Stimulated activated CD4-positive, alpha-beta T cell treated with anti-CD3 and anti-CD28 coated beads, Interleukin-4, amount 100 ng/mL, for 4 hours (primary cell): ENCODE measurements at regions not wholly inside any gene's neighbourhood (a gene's known extent, or its start where the extent isn't known, plus 50 kb on each side); places are given as distances from the start of the nearest gene placed in this dataset.
A peak's percentile ranks its signal among the peaks of the same experiment; 100 is the strongest.

Source experiments
- DNase-seq, 2 experiments: peaks; one replicate each; pipeline ENCODE4 v3.0.0-alpha.2; 2020

DNA sequence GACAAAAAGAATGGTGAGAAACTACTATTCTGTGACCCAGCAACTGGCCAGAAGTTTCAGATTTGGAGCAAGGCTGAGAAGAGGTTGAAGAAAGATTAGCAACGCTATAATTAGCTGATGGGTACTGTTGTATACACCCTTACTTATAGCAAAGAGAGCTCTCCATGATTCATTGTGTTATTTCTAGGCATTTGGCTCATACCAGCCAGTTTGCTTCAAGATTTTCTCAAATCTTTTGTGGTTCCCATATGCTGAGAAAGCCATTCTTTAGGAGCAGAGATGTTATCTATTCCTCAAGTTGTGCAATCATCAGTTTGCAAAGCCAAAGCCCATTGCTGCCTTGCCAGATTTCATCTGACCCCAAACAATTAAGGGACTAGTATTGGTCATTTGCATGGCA lies 179.4 kb downstream of the ETS1 start:
- DNase-seq: no peak

GRCh38 chr11:128405714-128406662 lies 181.4 kb downstream of the ETS1 start:
- DNase-seq: no peak

DNA sequence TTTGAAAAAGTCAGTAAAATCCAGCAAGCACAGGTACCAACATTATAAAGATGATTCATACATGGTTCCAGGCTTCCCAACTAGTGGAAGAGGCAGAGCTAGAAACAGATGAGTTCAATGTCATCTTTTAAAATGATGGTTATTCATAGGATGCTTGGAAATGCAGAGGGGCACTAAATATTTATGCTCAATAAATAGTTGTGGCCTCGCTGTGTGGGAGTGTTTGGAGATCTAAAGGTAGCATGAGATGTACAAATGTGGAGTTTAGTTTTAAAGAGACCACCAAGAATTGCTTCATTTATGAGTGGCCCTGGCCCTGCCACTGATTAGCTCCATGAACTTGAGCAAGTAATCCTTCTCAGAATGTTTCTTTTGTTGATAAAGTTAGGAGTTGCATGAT lies 182.2 kb downstream of the ETS1 start:
- no peak for DNase-seq

DNA sequence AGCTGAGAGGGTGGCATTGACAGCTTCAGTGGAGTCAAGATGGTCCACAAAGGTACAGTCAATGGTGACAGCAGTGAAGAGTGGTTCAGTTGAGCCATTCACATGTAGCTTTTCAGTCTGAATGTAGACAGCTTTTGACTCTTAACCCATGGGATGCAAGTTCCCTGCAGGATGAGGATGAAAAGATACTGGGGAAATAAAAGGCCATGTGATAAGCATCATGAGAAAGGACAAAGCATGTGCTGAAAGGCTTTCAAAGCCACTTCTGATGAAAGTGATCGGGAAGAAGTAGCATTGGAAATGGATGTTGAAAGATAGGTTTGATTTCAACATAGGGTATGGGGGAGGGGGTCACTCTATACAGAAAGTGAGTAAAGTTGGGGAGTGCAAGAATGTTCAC lies 182.9 kb downstream of the ETS1 start:
- no peak for DNase-seq

GRCh38 chr11:128400382-128401203 lies 186.8 kb downstream of the ETS1 start:
- no peak for DNase-seq

DNA sequence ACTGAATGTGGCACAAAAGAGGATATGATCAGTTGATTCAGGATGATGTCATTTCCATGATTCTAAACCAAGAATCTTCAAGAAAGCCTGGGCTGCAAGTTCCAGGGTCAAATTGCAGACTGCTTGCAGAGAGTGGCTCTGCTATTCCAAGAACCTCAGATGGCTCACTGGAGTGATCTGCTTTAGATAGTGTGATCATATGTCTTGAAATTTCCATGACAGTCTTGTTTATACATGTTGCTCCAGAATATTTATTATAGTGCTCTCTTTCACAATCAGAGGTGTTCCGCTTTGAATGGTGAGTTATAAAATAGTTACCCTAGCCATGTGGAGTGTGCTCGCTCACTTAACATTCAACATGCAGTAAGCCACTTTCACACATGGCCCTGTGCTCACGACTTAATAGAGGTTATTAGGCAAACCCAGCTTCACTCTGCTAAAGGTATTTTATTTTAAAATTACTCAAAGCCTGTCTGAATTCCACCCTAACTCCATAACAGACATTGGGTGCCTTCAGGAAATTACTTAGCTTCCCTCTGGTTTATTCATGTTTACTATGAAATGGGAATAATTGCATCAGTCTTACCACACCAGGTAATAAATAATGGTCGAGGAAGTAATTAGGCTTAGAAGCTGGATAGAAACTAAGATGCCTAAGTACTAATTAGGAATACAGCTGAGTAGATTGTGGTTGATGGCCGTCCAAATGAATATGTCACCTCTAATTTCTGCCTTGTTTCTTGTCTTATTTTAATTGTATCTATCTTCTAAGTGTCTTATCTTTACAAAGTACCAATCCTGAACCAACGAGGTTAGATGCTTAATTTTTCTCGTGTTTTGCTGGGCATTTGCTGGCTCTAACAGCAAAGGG lies 187.9 kb downstream of the ETS1 start:
- no peak for DNase-seq

GRCh38 chr11:128398517-128399250 lies 188.7 kb downstream of the ETS1 start:
- DNase-seq: no peak

GRCh38 chr11:128397362-128397761 lies 190.0 kb downstream of the ETS1 start:
- no peak for DNase-seq

- no peak for DNase-seq
These were observed 192.8 kb downstream of the ETS1 start for GRCh38 chr11:128394431-128395089.

- DNase-seq: no peak
These were observed 195.1 kb downstream of the ETS1 start for GRCh38 chr11:128392259-128392658.

GRCh38 chr11:128391811-128392210 lies 195.5 kb downstream of the ETS1 start:
- DNase-seq: no peak

DNA sequence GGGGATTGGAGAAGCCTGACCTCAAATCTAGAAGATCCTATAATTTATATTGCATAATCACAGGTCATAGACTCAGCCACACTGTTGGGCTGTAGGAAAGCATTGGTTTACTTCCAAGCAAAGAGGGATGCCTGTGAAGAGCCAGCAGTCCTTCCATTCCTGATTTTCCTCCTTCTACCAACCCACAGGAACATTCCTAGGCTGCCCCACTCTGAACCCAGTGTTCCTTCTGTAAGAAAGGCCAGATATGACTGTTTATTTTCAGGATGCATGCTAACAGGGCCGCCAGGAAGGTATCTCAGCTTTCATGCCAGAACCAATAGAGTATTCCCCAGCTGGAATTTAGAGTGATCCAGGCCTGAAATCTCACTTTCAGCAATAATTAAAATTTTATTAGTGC lies 197.1 kb downstream of the ETS1 start:
- no peak for DNase-seq

DNA sequence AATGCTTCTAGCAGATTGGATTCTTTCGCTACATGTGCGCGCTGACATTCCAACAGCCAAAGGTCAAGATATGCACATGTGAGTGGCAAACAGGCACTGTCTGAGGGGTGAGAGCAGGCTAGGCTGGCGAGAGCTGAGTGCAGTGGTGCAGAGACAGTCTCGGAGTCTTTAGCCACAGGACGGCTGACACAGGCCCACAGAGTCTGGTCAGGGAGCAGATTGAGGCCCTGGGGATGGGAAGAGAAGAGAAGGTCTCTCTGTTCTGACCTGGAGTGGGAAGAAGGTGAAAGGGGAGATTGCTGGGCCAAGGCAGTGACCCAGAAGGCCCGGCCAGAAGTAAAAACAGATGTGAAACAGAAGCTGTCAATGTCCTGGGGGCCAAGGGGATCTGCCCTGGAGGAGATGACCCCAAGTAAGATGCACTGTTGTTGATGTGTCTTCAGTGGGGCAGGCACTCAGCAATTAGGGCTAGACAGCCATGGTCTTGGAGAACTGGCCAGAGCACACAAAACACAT lies 197.8 kb downstream of the ETS1 start:
- DNase-seq: no peak

GRCh38 chr11:128388206-128388815 lies 199.0 kb downstream of the ETS1 start:
- DNase-seq: no peak

DNA sequence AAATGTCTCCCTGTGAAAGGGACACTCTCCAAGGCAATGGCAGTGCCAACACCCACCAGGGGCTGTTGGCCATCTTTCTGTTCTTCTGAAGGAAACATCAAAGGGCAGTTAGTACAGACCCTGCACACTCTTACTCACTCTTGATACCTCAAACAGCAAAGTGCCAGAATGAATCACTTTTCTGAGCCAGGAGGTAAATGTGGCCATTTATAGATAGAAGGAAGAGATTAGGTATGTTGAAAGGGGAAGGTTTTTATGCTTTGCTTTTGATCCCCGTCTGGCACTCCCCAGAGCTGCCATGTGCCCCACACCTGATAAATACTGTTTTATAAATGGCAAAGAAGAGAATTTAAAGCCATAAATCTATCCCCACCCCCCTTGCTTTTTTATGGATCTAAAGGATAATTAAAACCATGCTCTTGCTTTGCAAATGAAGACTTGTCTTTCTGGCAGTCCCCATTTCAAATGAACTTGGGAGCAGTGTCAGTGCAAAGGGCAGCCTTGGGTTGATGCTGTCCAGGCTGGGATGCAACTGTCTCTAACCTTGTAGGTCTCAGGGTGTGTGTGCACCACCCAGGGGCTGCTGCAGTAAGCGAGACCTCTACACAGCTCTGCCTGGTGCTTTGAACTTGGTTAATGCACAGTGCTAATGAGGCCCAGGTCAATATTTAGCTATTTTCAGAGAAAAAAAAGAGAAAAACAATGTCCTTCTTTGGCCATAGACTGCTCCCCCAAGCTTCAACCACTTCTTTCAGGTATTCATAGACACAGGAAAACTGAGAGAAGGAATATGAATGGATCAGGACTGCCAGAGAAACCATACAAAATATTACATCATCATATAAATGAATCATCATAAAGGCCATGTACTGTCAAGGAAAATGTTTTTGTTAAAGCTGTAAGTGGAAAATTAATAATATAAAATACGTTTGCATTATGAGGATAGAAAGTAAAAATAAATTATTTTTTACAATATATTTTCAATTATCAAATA lies 207.5 kb downstream of the ETS1 start:
- peak in 1 of 2 experiments; percentile 21 for DNase-seq

DNA sequence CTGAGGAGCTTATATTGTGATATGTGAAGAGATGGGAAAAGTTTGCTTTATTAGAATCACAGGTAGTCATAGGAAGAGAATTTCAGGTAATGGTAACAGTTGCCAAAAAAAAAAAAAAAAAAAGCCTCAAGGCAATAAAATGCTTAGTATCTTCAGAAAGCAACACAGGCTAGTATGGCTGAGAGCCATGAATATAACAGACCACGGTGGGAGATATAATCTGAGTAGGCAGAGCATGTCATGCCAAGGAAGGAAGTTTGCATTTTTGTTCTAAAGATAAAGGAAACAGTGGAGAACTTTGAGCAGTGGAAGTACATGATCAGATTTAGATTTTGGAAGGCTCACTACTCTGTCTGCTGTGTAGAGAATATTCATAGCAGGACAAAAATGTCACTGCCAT lies 211.4 kb downstream of the ETS1 start:
- DNase-seq: no peak

- DNase-seq: no peak
These were observed 213.3 kb downstream of the ETS1 start for GRCh38 chr11:128374026-128374425.

GRCh38 chr11:128372977-128373376 lies 214.4 kb downstream of the ETS1 start:
- DNase-seq: no peak

GRCh38 chr11:128367573-128367972 lies 219.8 kb downstream of the ETS1 start:
- peak in 1 of 2 experiments; percentile 39 for DNase-seq

DNA sequence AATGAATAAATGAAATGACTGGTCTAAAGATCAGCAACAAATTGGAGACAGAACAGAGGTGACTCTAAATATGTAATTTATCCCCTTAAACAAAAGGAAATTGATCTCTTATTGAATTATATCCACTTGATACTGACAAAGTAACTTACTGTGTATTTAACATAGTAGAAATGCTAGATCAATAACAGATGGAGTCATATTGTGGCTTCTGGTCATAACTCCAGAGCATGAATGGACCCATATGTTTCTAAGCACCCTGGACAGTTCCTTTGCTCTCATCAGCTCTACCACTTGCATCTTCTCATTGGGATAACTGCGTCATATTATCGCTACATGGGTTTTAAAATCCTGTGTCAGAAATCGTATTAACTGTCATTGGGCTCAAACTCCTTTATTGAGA lies 222.3 kb downstream of the ETS1 start:
- no peak for DNase-seq
